ENCODE measurements at regions not wholly inside any gene's neighbourhood (a gene's known extent, or its start where the extent isn't known, plus 50 kb on each side); places are given as distances from the start of the nearest gene placed in this dataset.

DNA sequence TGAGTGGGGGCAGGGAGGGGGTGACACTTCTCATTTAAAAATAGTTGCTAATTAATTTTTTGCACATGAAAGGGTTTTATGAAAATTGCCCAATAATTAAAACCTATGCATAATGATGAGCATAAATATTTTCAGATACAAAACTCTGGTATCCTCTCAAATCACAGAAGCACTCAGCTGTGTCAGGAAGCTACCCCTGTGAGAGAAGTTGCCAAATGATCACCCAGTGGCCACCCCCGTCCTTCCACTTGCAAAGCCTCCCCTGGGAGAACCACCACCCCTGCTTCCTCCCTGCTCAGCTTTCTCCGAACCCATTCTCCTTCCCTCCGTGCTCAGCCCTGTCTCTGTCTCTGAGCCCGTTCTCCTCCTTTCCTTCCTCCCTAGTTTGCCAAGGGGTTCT, 400.2 kb upstream of the SALL3 start (continued):
- TF ChIP-seq, protein P1, sequence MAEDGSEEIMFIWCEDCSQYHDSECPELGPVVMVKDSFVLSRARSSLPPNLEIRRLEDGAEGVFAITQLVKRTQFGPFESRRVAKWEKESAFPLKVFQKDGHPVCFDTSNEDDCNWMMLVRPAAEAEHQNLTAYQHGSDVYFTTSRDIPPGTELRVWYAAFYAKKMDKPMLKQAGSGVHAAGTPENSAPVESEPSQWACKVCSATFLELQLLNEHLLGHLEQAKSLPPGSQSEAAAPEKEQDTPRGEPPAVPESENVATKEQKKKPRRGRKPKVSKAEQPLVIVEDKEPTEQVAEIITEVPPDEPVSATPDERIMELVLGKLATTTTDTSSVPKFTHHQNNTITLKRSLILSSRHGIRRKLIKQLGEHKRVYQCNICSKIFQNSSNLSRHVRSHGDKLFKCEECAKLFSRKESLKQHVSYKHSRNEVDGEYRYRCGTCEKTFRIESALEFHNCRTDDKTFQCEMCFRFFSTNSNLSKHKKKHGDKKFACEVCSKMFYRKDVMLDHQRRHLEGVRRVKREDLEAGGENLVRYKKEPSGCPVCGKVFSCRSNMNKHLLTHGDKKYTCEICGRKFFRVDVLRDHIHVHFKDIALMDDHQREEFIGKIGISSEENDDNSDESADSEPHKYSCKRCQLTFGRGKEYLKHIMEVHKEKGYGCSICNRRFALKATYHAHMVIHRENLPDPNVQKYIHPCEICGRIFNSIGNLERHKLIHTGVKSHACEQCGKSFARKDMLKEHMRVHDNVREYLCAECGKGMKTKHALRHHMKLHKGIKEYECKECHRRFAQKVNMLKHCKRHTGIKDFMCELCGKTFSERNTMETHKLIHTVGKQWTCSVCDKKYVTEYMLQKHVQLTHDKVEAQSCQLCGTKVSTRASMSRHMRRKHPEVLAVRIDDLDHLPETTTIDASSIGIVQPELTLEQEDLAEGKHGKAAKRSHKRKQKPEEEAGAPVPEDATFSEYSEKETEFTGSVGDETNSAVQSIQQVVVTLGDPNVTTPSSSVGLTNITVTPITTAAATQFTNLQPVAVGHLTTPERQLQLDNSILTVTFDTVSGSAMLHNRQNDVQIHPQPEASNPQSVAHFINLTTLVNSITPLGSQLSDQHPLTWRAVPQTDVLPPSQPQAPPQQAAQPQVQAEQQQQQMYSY (CRISPR knock-in tag; IDR thresholded peaks at IDR 0.05): no peak
- TF ChIP-seq ZNF230 (CRISPR knock-in tag; IDR thresholded peaks at IDR 0.05): no peak
- TF ChIP-seq, protein P2, sequence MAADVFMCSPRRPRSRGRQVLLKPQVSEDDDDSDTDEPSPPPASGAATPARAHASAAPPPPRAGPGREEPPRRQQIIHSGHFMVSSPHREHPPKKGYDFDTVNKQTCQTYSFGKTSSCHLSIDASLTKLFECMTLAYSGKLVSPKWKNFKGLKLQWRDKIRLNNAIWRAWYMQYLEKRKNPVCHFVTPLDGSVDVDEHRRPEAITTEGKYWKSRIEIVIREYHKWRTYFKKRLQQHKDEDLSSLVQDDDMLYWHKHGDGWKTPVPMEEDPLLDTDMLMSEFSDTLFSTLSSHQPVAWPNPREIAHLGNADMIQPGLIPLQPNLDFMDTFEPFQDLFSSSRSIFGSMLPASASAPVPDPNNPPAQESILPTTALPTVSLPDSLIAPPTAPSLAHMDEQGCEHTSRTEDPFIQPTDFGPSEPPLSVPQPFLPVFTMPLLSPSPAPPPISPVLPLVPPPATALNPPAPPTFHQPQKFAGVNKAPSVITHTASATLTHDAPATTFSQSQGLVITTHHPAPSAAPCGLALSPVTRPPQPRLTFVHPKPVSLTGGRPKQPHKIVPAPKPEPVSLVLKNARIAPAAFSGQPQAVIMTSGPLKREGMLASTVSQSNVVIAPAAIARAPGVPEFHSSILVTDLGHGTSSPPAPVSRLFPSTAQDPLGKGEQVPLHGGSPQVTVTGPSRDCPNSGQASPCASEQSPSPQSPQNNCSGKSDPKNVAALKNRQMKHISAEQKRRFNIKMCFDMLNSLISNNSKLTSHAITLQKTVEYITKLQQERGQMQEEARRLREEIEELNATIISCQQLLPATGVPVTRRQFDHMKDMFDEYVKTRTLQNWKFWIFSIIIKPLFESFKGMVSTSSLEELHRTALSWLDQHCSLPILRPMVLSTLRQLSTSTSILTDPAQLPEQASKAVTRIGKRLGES (CRISPR knock-in tag; IDR thresholded peaks at IDR 0.05; ENCODE audit: borderline replicate concordance): no peak
- TF ChIP-seq ZNF343 (CRISPR knock-in tag; IDR thresholded peaks at IDR 0.05): no peak
- TF ChIP-seq SOX6 (IDR thresholded peaks at IDR 0.05): no peak
- TF ChIP-seq SOX6 (CRISPR knock-in tag; IDR thresholded peaks at IDR 0.05): no peak
- TF ChIP-seq CHD4 (IDR thresholded peaks at IDR 0.05; ENCODE audit: borderline replicate concordance, low read length): no peak
- TF ChIP-seq, protein P3, sequence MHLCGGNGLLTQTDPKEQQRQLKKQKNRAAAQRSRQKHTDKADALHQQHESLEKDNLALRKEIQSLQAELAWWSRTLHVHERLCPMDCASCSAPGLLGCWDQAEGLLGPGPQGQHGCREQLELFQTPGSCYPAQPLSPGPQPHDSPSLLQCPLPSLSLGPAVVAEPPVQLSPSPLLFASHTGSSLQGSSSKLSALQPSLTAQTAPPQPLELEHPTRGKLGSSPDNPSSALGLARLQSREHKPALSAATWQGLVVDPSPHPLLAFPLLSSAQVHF (CRISPR knock-in tag; IDR thresholded peaks at IDR 0.05): no peak
- no peak for TF ChIP-seq EZH2 (conservative IDR thresholded peaks at IDR 0.05; ENCODE audit: low read depth, low read length)

Data from HepG2 (cell line).